HUES6 (cell line): ENCODE measurements at regions not wholly inside any gene's neighbourhood (a gene's known extent, or its start where the extent isn't known, plus 50 kb on each side); places are given as distances from the start of the nearest gene placed in this dataset.

Experiments
- H3K27ac ChIP-seq: 2 replicates; pipeline ENCODE4 v1.7.0; 2013; ENCODE audit warnings: low read depth, mild to moderate bottlenecking, low read length, inconsistent platforms
- H3K27me3 ChIP-seq: 2 replicates; pipeline ENCODE4 v1.6.1; 2013; ENCODE audit warnings: low read length; ENCODE audit not compliant: control insufficient read depth, insufficient read depth
- H3K36me3 ChIP-seq: 2 replicates; pipeline ENCODE4 v1.6.1; 2013; ENCODE audit warnings: low read length; ENCODE audit not compliant: control insufficient read depth, insufficient read depth
- H3K4me1 ChIP-seq: 2 replicates; pipeline ENCODE4 v1.6.1; 2013; ENCODE audit warnings: low read length; ENCODE audit not compliant: control insufficient read depth, insufficient read depth
- H3K4me3 ChIP-seq: 2 replicates; pipeline ENCODE4 v1.5.1; 2013; ENCODE audit warnings: low read depth, low read length
- H3K9ac ChIP-seq: one replicate; pipeline ENCODE4 v1.6.1; 2013; ENCODE audit warnings: mild to moderate bottlenecking, low read length
- H3K9me3 ChIP-seq: 2 replicates; pipeline ENCODE4 v1.6.1; 2013; ENCODE audit warnings: low read depth, low read length; ENCODE audit not compliant: control insufficient read depth, insufficient read depth

DNA sequence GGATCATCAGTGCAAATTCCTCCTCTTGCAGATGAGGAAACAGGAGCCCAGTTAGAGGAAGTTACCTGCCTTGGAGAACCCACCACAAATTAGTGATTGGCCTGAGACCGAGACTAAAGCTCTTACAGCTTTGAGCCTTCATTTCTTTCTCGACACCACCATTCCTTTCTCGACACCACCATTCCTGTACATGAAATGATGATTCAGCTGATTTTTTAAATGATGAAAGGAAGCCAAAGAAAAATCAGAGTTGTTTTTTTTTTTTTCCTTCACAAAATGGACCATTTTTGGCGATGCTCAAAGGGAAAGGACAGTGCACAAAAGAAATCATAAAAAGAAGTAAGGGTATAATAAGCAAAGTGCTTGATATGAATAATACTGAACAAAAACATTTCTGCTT is 1080.2 kb upstream of the AUTS2 start:
- no peak overlapping the region for H3K27ac ChIP-seq
- no peak overlapping the region for H3K4me3 ChIP-seq
- H3K4me1 ChIP-seq = no peaks in the 10 kb centered on the region
- no peak overlapping the region for H3K9ac ChIP-seq
- H3K27me3 ChIP-seq = no peaks in the 10 kb centered on the region
- no peaks in the 10 kb centered on the region for H3K9me3 ChIP-seq
- H3K36me3 ChIP-seq = no peaks in the 10 kb centered on the region

DNA sequence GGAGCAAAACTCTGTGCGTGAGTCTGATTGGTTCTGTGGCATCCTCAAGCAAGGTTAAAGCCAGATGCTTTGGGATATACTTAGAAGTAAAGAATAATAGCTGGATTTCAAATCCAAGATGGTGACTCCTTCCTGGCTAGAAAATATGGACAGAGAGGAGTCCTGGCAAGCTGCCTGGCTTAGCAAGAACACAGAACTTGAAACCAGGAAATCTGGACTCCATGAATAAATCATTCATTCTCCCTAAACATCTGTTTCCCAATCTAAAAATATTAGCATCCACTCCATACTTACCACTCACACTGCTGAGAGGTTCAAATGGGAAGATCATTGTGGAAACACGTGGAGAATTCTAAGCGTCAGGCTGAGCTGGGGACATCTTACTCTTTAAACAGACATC is 1074.1 kb upstream of the AUTS2 start:
- Histone ChIP-seq H3K4me3 (no peak overlapping the region), H3K27me3 (no peaks in the 10 kb centered on the region), H3K4me1 (no peaks in the 10 kb centered on the region), H3K36me3 (no peaks in the 10 kb centered on the region), H3K27ac (no peak overlapping the region), H3K9ac (no peak overlapping the region), H3K9me3 (0 out of 2 replicates have a peak, but pooled peaks cover 2% of the 10 kb centered on the region)

DNA sequence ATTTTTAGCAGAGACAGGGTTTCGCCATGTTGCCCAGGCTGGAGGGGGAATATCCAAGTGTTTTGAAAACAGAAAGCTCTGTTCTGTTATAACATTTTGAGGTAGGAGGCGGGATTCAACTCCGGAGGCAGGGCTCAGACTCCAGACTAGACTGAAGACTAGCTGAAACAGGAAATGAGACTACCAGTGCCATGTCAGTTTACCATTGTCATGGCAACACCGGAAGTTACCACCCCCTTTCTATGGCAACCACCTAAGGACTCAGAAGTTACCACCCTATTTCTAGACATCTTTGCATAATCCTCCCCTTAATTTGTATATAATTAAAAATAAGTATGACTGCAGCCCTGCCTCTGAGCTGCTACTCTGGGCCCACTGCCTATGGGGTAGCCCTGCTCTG is 1069.1 kb upstream of the AUTS2 start:
- H3K36me3 ChIP-seq = no peaks in the 10 kb centered on the region
- H3K27ac ChIP-seq = no peak overlapping the region

DNA sequence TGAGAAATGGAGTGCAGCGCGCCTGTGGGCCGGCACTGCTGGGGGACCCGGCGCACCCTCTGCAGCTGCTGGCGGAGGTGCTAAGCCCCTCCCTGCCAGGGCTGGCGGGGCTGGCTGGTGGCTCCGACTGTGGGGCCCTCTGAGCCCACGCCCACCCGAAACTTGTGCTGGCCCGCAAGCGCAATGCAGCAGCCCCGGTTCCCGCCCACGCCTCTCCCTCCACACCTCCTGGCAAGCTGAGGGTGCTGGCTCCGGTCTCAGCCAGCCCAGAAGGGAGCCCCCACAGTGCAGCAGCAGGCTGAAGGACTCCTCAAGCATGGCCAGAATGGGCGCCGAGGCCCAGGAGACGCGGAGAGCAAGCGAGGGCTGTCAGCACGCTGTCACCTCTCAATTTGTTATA is 1063.0 kb upstream of the AUTS2 start:
- Histone ChIP-seq H3K4me3 (no peak overlapping the region), H3K36me3 (no peaks in the 10 kb centered on the region), H3K9ac (no peak overlapping the region), H3K27ac (no peak overlapping the region), H3K9me3 (no peaks in the 10 kb centered on the region), H3K4me1 (no peaks in the 10 kb centered on the region), H3K27me3 (no peaks in the 10 kb centered on the region)

More for the DNA sequence above, 1069.1 kb upstream of the AUTS2 start:
- no peak overlapping the region for H3K4me3 ChIP-seq
- H3K27me3 ChIP-seq = no peaks in the 10 kb centered on the region
- H3K4me1 ChIP-seq = no peaks in the 10 kb centered on the region
- 0 out of 2 replicates have a peak, but pooled peaks cover 2% of the 10 kb centered on the region for H3K9me3 ChIP-seq
- H3K9ac ChIP-seq = no peak overlapping the region

DNA sequence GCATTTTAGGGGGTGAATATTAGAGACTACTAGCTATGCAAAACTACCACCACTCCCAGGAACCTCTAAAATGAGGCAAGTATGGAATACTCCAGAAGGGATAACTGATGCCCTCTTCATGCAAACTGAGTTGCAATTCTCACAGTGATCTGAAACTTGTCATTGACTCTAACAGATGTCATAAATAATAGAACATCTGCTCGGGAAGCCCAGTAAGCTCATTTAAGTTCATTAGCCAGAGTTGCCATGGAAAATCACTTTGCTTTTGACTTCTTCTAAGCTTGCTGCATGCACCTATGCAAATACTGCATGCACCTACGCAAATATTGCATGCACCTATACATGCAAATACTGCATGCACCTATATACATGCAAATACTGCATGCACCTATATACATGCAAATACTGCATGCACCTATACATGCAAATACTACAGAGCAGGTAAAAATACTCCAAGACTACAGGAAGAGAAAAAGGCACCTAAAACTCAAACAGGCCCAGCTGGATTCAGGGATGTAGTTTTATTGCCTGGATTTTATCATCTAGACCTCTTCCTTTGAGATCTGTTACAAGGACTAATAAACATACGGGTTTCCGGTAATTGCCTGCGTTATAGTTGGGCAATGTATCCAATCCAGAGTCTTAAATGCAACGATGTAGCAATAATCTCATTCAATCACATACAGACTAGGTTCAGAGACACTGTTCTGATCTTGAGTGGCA is 1061.1 kb upstream of the AUTS2 start:
- Histone ChIP-seq H3K4me3 (no peak overlapping the region), H3K9me3 (0 out of 2 replicates have a peak, but pooled peaks cover 2% of the 10 kb centered on the region), H3K9ac (no peak overlapping the region), H3K4me1 (no peaks in the 10 kb centered on the region), H3K27me3 (no peaks in the 10 kb centered on the region), H3K27ac (no peak overlapping the region), H3K36me3 (no peaks in the 10 kb centered on the region)

DNA sequence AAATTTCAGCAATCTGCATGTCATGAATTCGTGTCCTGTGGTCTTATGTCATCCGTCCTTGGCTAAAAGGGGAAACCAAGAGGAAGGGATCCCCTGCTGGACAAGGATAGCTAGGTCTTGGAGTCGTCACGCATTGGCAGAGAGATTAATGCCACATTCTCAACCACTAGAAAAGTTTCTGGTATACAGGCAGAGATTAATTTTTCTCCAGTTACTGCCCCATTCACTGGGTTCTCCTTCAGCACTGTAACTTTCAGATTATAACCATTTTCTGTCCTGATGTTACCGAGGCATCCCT is 1060.6 kb upstream of the AUTS2 start:
- H3K4me1 ChIP-seq = no peaks in the 10 kb centered on the region

DNA sequence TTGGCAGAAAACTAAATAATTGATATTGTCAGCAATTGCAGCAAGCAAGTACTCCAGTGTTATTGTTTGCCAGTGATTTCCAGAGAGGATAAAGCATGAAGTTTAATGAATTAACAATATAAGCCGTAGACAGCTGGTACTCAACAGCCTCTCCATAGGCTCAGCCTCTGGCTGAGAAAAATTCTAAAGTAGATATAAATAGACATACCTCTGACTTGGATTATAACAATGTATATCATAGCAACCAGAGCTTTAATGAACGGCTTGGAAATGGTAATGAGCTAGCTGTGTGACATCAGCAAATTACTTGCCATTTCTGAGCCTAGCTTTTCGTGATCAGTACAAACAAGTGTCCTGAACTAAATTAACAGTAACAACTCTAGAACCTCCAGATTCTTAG is 1055.4 kb upstream of the AUTS2 start:
- H3K36me3 ChIP-seq = no peaks in the 10 kb centered on the region
- no peak overlapping the region for H3K27ac ChIP-seq
- no peak overlapping the region for H3K4me3 ChIP-seq
- 0 out of 2 replicates have a peak, but pooled peaks cover 2% of the 10 kb centered on the region for H3K9me3 ChIP-seq
- H3K9ac ChIP-seq = no peak overlapping the region
- no peaks in the 10 kb centered on the region for H3K4me1 ChIP-seq
- no peaks in the 10 kb centered on the region for H3K27me3 ChIP-seq

More for the DNA sequence above, 1060.6 kb upstream of the AUTS2 start:
- Histone ChIP-seq H3K9me3 (0 out of 2 replicates have a peak, but pooled peaks cover 2% of the 10 kb centered on the region), H3K9ac (no peak overlapping the region), H3K27ac (no peak overlapping the region), H3K27me3 (no peaks in the 10 kb centered on the region), H3K4me3 (no peak overlapping the region), H3K36me3 (no peaks in the 10 kb centered on the region)

DNA sequence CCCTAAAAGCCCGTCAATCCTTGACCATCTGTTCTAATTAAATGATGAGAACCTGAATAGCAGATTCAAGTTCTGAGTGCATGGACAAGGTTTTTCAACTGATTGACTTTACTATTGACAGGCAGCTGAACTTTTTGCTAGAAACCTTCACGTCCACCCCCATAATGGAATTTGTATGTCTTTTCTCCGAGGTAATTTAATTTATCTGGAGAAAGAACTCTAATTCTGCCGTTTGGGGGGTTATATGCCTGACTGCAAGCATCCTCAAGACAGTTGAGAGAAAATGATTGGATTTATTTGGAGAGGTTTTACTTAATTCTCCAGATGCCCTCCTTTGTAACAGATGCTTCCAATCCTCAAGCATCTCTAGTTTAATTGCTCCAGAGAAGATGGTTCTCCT is 1053.4 kb upstream of the AUTS2 start:
- H3K4me1 ChIP-seq = no peaks in the 10 kb centered on the region
- H3K27me3 ChIP-seq = no peaks in the 10 kb centered on the region
- no peak overlapping the region for H3K4me3 ChIP-seq
- no peaks in the 10 kb centered on the region for H3K36me3 ChIP-seq
- no peak overlapping the region for H3K9ac ChIP-seq
- H3K27ac ChIP-seq = no peak overlapping the region
- H3K9me3 ChIP-seq = 0 out of 2 replicates have a peak, but pooled peaks cover 2% of the 10 kb centered on the region

DNA sequence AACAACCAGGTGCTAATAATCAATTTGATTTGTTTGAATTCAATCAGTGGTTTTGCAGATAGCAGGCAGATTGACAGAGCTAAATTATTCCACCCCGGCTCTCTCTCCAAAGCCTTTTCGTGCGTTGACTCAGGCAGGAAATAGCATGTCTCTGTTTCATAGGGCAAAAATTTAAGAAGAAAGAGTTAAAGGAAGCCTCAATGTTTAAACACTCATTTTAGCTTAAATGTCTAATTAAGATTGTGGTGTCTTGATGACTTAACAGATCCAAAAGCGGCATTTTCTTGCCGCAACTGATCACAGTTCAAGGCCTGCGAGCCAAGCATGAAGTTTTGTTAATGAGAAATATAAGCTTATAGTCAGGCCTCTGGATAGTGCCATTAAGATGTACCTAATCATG is 1051.1 kb upstream of the AUTS2 start:
- Histone ChIP-seq H3K27ac (no peak overlapping the region), H3K9ac (no peak overlapping the region), H3K4me3 (no peak overlapping the region), H3K36me3 (no peaks in the 10 kb centered on the region), H3K4me1 (no peaks in the 10 kb centered on the region), H3K27me3 (no peaks in the 10 kb centered on the region), H3K9me3 (no peaks in the 10 kb centered on the region)

DNA sequence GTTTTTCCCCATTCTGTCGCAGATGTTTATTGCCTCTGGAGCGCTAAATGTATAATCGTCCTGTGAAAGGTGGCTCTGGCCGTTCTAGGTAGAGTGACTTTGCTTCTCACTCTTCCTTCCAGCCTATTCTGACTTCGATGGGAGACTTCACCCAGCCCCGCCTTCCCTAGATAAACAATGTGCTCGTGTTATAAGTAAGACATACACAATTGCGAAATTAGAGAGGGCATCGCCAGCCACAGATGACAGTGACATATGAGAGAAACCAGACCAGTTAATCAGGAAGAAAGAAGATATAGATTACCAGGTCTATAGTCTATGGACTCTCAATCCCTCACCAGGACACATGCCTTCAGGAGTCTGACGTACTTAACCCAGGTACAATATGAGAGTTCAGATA is 1050.5 kb upstream of the AUTS2 start:
- no peaks in the 10 kb centered on the region for H3K36me3 ChIP-seq
- no peaks in the 10 kb centered on the region for H3K9me3 ChIP-seq
- no peak overlapping the region for H3K9ac ChIP-seq
- H3K27ac ChIP-seq = no peak overlapping the region
- no peak overlapping the region for H3K4me3 ChIP-seq
- H3K27me3 ChIP-seq = no peaks in the 10 kb centered on the region
- no peaks in the 10 kb centered on the region for H3K4me1 ChIP-seq

DNA sequence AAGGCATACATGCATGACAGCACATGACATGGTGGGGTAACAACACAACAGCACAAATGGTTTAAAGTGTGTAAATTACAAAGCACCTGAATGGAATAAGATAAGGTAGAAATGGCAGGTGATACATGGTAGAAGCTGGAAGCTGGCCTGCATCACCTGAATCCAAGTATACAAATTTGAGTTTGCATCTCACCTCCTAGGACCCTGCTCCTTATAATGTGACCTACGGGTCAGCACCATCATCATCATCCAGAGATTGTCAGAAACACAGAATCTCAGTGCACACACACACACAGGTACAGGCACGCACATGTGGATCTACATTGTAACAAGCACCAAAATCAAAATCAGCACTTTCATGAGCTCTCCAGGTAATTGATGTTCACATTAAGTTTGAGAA is 1048.2 kb upstream of the AUTS2 start:
- no peak overlapping the region for H3K27ac ChIP-seq
- no peaks in the 10 kb centered on the region for H3K4me1 ChIP-seq
- H3K9me3 ChIP-seq = no peaks in the 10 kb centered on the region
- no peak overlapping the region for H3K9ac ChIP-seq
- H3K27me3 ChIP-seq = no peaks in the 10 kb centered on the region
- no peak overlapping the region for H3K4me3 ChIP-seq
- no peaks in the 10 kb centered on the region for H3K36me3 ChIP-seq
